ENCODE measurements at regions not wholly inside any gene's neighbourhood (a gene's known extent, or its start where the extent isn't known, plus 50 kb on each side); places are given as distances from the start of the nearest gene placed in this dataset.

DNA sequence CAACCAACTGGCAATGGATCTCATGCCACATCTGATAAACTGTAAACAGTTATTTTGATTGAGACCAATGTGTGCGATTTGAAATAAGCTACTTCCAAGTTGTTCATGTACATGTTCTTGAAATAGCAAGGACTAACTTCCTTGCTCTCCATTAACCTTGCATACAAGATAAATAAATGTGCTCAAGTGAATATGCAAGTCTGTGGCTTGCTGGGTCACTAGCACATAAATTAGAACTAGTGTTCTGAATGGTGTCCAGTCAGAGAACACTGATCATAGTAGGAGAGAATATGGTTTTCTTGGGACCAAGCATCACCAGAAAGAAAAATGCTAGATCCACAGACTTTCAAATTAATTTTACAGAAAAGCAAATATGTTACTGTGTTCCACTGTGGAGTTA is 640.0 kb upstream of the CCDC54 start:
- no TSS peak for BruUV-seq (replicated peaks)
- H3K36me3 Mint-ChIP-seq (ENCODE audit: insufficient read depth, unreplicated experiment), result no peaks in the 10 kb centered on the region
- DNase-seq (ENCODE audit: unreplicated experiment), result no peak
- no peak overlapping the region for H3K4me3 Mint-ChIP-seq (ENCODE audit: unreplicated experiment)
- no peak overlapping the region for H3K27ac Mint-ChIP-seq (ENCODE audit: low read depth, unreplicated experiment)
- ChIA-PET POLR2A (no interaction called here), CTCF (interaction anchor here (0.5 kb wide), 1 partner anchor 737 kb away, joined by 3 read pairs; no protein-coding TSS in a partner anchor)
- intact Hi-C loops (cut with micrococcal nuclease), result no loop called here
- peaks cover 6% of the 10 kb centered on the region for H3K4me1 Mint-ChIP-seq (ENCODE audit: insufficient read depth, unreplicated experiment)
- H3K9me3 Mint-ChIP-seq (ENCODE audit: unreplicated experiment), result no peaks in the 10 kb centered on the region
- H3K27me3 Mint-ChIP-seq (ENCODE audit: insufficient read depth, unreplicated experiment), result no peaks in the 10 kb centered on the region
- TF ChIP-seq, protein P1, sequence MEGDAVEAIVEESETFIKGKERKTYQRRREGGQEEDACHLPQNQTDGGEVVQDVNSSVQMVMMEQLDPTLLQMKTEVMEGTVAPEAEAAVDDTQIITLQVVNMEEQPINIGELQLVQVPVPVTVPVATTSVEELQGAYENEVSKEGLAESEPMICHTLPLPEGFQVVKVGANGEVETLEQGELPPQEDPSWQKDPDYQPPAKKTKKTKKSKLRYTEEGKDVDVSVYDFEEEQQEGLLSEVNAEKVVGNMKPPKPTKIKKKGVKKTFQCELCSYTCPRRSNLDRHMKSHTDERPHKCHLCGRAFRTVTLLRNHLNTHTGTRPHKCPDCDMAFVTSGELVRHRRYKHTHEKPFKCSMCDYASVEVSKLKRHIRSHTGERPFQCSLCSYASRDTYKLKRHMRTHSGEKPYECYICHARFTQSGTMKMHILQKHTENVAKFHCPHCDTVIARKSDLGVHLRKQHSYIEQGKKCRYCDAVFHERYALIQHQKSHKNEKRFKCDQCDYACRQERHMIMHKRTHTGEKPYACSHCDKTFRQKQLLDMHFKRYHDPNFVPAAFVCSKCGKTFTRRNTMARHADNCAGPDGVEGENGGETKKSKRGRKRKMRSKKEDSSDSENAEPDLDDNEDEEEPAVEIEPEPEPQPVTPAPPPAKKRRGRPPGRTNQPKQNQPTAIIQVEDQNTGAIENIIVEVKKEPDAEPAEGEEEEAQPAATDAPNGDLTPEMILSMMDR (IDR thresholded peaks at IDR 0.05; ENCODE audit: unreplicated experiment), result no peak

DNA sequence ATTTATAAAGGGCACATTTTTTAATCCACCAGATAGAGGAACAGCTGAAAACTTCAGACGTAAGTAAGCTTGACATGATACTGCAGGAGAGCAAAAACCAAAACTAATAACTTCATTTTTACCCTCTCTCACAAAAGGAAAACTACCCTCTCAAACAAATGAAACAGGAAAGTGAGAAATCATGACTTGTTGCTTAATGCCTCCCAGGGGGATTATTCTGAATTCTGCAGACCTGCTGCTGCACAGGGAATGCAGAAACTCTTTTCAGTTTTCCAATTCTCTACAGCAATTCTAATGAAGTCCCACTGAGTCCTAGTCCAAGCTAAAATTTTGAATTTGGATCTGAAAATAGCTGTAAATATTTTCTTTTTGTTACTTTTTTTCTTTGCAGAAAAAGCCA is 637.1 kb upstream of the CCDC54 start:
- BruUV-seq (replicated peaks), result no TSS peak
- intact Hi-C loops (cut with micrococcal nuclease), result no loop called here
- Mint-ChIP-seq H3K36me3 (ENCODE audit: insufficient read depth, unreplicated experiment) (no peaks in the 10 kb centered on the region), H3K9me3 (ENCODE audit: unreplicated experiment) (no peaks in the 10 kb centered on the region), H3K27me3 (ENCODE audit: insufficient read depth, unreplicated experiment) (no peaks in the 10 kb centered on the region), H3K27ac (ENCODE audit: low read depth, unreplicated experiment) (no peak overlapping the region), H3K4me1 (ENCODE audit: insufficient read depth, unreplicated experiment) (no peaks in the 10 kb centered on the region), H3K4me3 (ENCODE audit: unreplicated experiment) (no peak overlapping the region)
- POLR2A ChIA-PET, result no interaction called here
- CTCF ChIA-PET, result no interaction called here
- TF ChIP-seq, protein P1 (IDR thresholded peaks at IDR 0.05; ENCODE audit: unreplicated experiment), result no peak
- DNase-seq (ENCODE audit: unreplicated experiment), result no peak

DNA sequence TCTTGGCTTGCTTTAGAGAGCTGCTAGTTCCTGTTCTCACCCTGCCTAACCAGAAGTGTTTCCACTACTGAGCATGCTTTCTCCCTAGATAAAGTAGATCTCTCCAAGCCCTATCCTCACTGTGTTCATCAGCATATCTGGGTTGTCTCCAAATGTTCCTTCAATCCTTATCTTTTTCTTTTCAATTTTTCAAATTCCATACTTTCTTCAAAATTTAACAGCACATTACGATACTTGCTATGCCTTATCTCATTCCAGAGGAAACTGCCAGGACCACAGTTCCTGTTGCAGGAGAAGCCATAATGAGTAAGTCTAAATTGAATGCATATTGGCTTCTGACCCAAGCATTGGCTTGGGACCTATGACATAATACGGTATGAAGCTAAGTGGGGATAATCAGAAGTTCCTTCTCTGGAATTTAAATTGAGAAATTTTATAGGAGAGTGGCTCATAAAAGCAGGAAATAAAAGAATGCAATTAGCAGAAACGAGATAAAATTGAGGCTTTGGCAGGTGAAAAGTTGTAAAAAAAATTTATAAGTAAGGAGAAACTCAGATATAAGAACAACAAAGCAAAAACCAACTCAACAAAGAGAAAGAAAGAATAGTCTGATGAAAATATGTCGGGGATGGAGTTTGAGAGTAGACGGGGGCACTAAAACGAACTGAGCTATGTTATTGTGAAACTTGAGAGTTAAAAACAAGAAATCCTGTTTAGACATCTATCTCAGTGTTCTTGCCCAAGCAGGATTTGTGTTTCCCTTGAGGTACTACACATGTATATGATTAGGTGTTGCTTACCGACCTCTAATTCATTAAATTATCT is 631.7 kb upstream of the CCDC54 start:
- no peak overlapping the region for H3K27ac Mint-ChIP-seq (ENCODE audit: low read depth, unreplicated experiment)
- intact Hi-C loops (cut with micrococcal nuclease), result no loop called here
- H3K9me3 Mint-ChIP-seq (ENCODE audit: unreplicated experiment), result no peaks in the 10 kb centered on the region
- H3K36me3 Mint-ChIP-seq (ENCODE audit: insufficient read depth, unreplicated experiment), result no peaks in the 10 kb centered on the region
- BruUV-seq (replicated peaks), result no TSS peak
- CTCF ChIA-PET, result no interaction called here
- H3K4me3 Mint-ChIP-seq (ENCODE audit: unreplicated experiment), result no peak overlapping the region
- H3K4me1 Mint-ChIP-seq (ENCODE audit: insufficient read depth, unreplicated experiment), result peaks cover 12% of the 10 kb centered on the region
- no peak for DNase-seq (ENCODE audit: unreplicated experiment)
- H3K27me3 Mint-ChIP-seq (ENCODE audit: insufficient read depth, unreplicated experiment), result no peaks in the 10 kb centered on the region
- TF ChIP-seq, protein P1 (IDR thresholded peaks at IDR 0.05; ENCODE audit: unreplicated experiment), result no peak
- POLR2A ChIA-PET, result interaction anchor here (1.4 kb wide), 1 partner anchor 20 kb away, joined by 6 read pairs; no protein-coding TSS in a partner anchor

DNA sequence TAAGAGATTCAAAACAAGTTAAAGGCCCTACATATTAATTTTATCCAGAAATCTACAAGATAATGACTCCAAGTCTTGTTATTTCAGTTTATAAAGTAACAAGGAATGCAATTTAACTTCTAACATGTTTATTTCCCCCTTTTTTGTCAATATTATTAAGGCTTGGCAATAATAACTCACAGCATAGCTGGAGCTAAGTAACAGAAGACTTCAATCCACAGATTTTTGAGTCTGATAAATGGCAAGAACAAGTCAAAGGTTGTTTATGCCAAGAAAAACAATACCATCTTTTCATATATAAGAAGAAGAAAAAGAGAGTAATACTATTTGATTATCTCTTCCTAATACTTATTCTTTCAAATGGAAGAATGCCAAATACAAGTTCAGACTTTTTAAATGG is 631.0 kb upstream of the CCDC54 start:
- no peak for DNase-seq (ENCODE audit: unreplicated experiment)
- H3K4me3 Mint-ChIP-seq (ENCODE audit: unreplicated experiment), result no peak overlapping the region

More for the DNA sequence above, 631.0 kb upstream of the CCDC54 start:
- no TSS peak for BruUV-seq (replicated peaks)
- Mint-ChIP-seq H3K27me3 (ENCODE audit: insufficient read depth, unreplicated experiment) (no peaks in the 10 kb centered on the region), H3K4me1 (ENCODE audit: insufficient read depth, unreplicated experiment) (peaks cover 12% of the 10 kb centered on the region), H3K36me3 (ENCODE audit: insufficient read depth, unreplicated experiment) (no peaks in the 10 kb centered on the region), H3K9me3 (ENCODE audit: unreplicated experiment) (no peaks in the 10 kb centered on the region), H3K27ac (ENCODE audit: low read depth, unreplicated experiment) (no peak overlapping the region)
- ChIA-PET CTCF (interaction anchor here (0.7 kb wide), 1 partner anchor 68 kb away, joined by 3 read pairs; no protein-coding TSS in a partner anchor), POLR2A (interaction anchor here (1.4 kb wide), 1 partner anchor 19 kb away, joined by 6 read pairs; no protein-coding TSS in a partner anchor)
- intact Hi-C loops (cut with micrococcal nuclease), result no loop called here
- TF ChIP-seq, protein P1 (IDR thresholded peaks at IDR 0.05; ENCODE audit: unreplicated experiment), result no peak
